ENCODE measurements at regions not wholly inside any gene's neighbourhood (a gene's known extent, or its start where the extent isn't known, plus 50 kb on each side); places are given as distances from the start of the nearest gene placed in this dataset.
A peak's percentile ranks its signal among the peaks of the same experiment; 100 is the strongest.

DNA sequence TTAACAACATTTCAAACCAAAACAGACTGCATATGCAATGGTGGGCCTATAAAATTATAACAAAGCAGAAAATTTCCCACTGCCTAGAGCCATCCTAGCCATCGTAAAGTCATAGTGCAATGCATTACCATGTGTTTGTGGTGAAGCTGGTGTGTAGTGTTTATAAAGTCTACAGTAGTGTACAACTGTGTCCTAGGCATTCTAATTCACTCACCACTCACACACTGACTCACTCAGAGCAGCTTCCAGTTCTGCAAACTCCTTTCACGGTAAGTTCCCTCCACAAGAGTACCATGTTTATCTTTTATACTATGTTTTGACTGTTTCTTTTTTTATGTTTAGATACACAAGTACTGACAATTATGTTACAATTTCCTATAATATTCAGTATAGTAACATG is 1104.1 kb upstream of the PHF14 start:
- no peak for TF ChIP-seq MYC (IDR thresholded peaks at IDR 0.05; ENCODE audit: low read depth, low read length)
- TF ChIP-seq, protein P1, sequence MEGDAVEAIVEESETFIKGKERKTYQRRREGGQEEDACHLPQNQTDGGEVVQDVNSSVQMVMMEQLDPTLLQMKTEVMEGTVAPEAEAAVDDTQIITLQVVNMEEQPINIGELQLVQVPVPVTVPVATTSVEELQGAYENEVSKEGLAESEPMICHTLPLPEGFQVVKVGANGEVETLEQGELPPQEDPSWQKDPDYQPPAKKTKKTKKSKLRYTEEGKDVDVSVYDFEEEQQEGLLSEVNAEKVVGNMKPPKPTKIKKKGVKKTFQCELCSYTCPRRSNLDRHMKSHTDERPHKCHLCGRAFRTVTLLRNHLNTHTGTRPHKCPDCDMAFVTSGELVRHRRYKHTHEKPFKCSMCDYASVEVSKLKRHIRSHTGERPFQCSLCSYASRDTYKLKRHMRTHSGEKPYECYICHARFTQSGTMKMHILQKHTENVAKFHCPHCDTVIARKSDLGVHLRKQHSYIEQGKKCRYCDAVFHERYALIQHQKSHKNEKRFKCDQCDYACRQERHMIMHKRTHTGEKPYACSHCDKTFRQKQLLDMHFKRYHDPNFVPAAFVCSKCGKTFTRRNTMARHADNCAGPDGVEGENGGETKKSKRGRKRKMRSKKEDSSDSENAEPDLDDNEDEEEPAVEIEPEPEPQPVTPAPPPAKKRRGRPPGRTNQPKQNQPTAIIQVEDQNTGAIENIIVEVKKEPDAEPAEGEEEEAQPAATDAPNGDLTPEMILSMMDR (IDR thresholded peaks at IDR 0.05; ENCODE audit: low read depth, low read length): no peak
- TF ChIP-seq MAX (IDR thresholded peaks at IDR 0.05; ENCODE audit: low read depth, low read length): no peak
- TF ChIP-seq POLR2A (IDR thresholded peaks at IDR 0.05; ENCODE audit: extremely low read depth, insufficient read length): no peak
- no peak overlapping the region for H3K4me3 ChIP-seq (ENCODE audit: low read depth, low read length)
- no peak for DNase-seq (ENCODE audit: low read depth)

- TF ChIP-seq POLR2A (IDR thresholded peaks at IDR 0.05; ENCODE audit: extremely low read depth, insufficient read length): no peak
- TF ChIP-seq MYC (IDR thresholded peaks at IDR 0.05; ENCODE audit: low read depth, low read length): no peak
- TF ChIP-seq MAX (IDR thresholded peaks at IDR 0.05; ENCODE audit: low read depth, low read length): no peak
- TF ChIP-seq, protein P1 (IDR thresholded peaks at IDR 0.05; ENCODE audit: low read depth, low read length): no peak
- DNase-seq (ENCODE audit: low read depth): no peak
- H3K4me3 ChIP-seq (ENCODE audit: low read depth, low read length): no peak overlapping the region
Observed at GRCh38 chr7:9870674-9871073, 1103.0 kb upstream of the PHF14 start.

GRCh38 chr7:9874182-9874581 is 1099.5 kb upstream of the PHF14 start:
- H3K4me3 ChIP-seq (ENCODE audit: low read depth, low read length): no peak overlapping the region
- TF ChIP-seq MAX (IDR thresholded peaks at IDR 0.05; ENCODE audit: low read depth, low read length): no peak
- TF ChIP-seq POLR2A (IDR thresholded peaks at IDR 0.05; ENCODE audit: extremely low read depth, insufficient read length): no peak
- no peak for TF ChIP-seq MYC (IDR thresholded peaks at IDR 0.05; ENCODE audit: low read depth, low read length)
- TF ChIP-seq, protein P1 (IDR thresholded peaks at IDR 0.05; ENCODE audit: low read depth, low read length): no peak
- no peak for DNase-seq (ENCODE audit: low read depth)

GRCh38 chr7:9876053-9876452 is 1097.6 kb upstream of the PHF14 start:
- TF ChIP-seq MAX (IDR thresholded peaks at IDR 0.05; ENCODE audit: low read depth, low read length): no peak
- TF ChIP-seq MYC (IDR thresholded peaks at IDR 0.05; ENCODE audit: low read depth, low read length): no peak
- TF ChIP-seq, protein P1 (IDR thresholded peaks at IDR 0.05; ENCODE audit: low read depth, low read length): no peak
- no peak for TF ChIP-seq POLR2A (IDR thresholded peaks at IDR 0.05; ENCODE audit: extremely low read depth, insufficient read length)
- no peak for DNase-seq (ENCODE audit: low read depth)
- no peak overlapping the region for H3K4me3 ChIP-seq (ENCODE audit: low read depth, low read length)

- no peak overlapping the region for H3K4me3 ChIP-seq (ENCODE audit: low read depth, low read length)
- TF ChIP-seq MYC (IDR thresholded peaks at IDR 0.05; ENCODE audit: low read depth, low read length) (no peak), MAX (IDR thresholded peaks at IDR 0.05; ENCODE audit: low read depth, low read length) (no peak), POLR2A (IDR thresholded peaks at IDR 0.05; ENCODE audit: extremely low read depth, insufficient read length) (no peak)
- TF ChIP-seq, protein P1 (IDR thresholded peaks at IDR 0.05; ENCODE audit: low read depth, low read length): no peak
- no peak for DNase-seq (ENCODE audit: low read depth)
Observed at GRCh38 chr7:9889554-9889953, 1084.1 kb upstream of the PHF14 start.

DNA sequence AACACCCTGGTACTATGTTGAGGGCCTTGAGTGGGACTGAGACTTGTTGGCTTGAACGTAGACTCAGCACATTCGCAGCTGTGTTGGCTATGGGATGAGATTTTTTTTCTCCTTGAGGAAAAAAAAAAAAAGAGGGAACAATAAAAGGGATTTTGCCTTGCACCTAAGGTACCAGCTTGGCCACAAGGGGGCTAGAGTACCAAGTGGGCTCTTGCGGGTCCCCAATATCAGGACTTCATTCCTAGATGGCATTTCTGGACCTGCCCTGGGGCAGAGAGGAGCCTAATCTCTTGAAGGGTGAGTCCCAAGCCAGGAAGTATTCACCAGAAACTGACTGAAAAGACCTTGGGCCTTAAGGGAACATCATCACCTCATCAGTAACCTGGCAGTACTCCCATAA is 1083.6 kb upstream of the PHF14 start:
- TF ChIP-seq POLR2A (IDR thresholded peaks at IDR 0.05; ENCODE audit: extremely low read depth, insufficient read length): no peak
- no peak for TF ChIP-seq MAX (IDR thresholded peaks at IDR 0.05; ENCODE audit: low read depth, low read length)
- TF ChIP-seq, protein P1 (IDR thresholded peaks at IDR 0.05; ENCODE audit: low read depth, low read length): peak; percentile 30
- no peak for TF ChIP-seq MYC (IDR thresholded peaks at IDR 0.05; ENCODE audit: low read depth, low read length)
- DNase-seq (ENCODE audit: low read depth): peak; percentile 8
- H3K4me3 ChIP-seq (ENCODE audit: low read depth, low read length): no peak overlapping the region

Measured in NB4 (cell line).